ENCODE measurements at regions not wholly inside any gene's neighbourhood (a gene's known extent, or its start where the extent isn't known, plus 50 kb on each side); places are given as distances from the start of the nearest gene placed in this dataset.

- TF ChIP-seq CTCF (IDR thresholded peaks at IDR 0.05; ENCODE audit: insufficient read depth, low read length) (no peak), GABPA (IDR thresholded peaks at IDR 0.05; ENCODE audit: low read depth) (no peak), REST (IDR thresholded peaks at IDR 0.05; ENCODE audit: insufficient replicate concordance, low read depth) (no peak), POLR2AphosphoS5 (IDR thresholded peaks at IDR 0.05; ENCODE audit: low read depth) (no peak), SPI1 (IDR thresholded peaks at IDR 0.05; ENCODE audit: borderline replicate concordance, low read depth) (no peak)
Observed at GRCh38 chr10:123451618-123452245, 214.4 kb upstream of the GPR26 start.
